Renal cortex interstitium (tissue), 11 donors: ENCODE measurements at regions not wholly inside any gene's neighbourhood (a gene's known extent, or its start where the extent isn't known, plus 50 kb on each side); places are given as distances from the start of the nearest gene placed in this dataset.
"Not testable (repeated sequence)": the region's sequence is repeated elsewhere in the genome, so short reads cannot be mapped to it uniquely, and the experiment has no call there.

Experiments
- DNase-seq, 11 donors: peaks; one replicate each; pipeline ENCODE4 v3.0.0-alpha.2; 2013; ENCODE audit warnings: low read depth in 9 of 11, low spot score in 4 of 11; ENCODE audit errors: extremely low read depth in 1 of 11

DNA sequence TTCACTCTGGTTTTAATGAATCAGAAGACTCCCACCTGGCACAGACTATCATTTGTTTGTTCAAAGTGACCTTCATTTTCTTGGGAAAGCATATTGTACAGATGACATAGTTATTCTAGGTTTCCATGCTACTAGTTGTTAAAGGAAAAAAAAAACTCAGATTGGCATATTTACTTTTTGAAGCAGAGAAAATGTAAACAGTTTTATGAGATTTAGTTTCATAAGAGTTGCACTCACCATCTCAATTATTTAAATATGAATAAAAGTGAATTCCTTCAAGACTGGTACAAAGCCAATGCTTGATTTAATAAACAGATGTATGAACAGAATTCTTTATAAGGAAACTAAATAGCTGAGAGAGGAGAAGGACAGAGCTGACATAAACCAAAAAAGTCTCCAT is 280.3 kb upstream of the UGT8 start:
- peak in 1 of 11 donors; percentile 15 for DNase-seq

- no peak for DNase-seq
Measured at GRCh38 chr4:114320126-114320525, 278.5 kb upstream of the UGT8 start.

DNA sequence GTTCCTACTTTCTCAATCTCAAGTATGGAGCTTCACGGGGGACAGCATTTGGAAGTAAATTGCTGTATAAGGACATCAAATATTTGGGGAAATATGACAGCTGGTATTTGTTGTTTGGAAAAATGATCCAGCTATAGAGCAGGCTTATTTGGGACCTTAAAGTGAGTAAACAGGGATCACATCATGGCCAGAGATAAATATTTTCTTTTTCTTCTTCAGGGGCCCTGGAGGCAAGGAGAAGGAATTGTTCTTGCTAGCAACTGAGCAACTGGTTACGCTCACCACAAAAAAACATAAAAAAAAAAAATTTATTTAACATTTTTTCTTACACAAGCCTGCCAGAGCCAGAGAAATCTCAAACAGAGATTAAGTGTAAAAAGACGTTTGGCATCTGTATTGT is 277.2 kb upstream of the UGT8 start:
- DNase-seq: no peak

DNA sequence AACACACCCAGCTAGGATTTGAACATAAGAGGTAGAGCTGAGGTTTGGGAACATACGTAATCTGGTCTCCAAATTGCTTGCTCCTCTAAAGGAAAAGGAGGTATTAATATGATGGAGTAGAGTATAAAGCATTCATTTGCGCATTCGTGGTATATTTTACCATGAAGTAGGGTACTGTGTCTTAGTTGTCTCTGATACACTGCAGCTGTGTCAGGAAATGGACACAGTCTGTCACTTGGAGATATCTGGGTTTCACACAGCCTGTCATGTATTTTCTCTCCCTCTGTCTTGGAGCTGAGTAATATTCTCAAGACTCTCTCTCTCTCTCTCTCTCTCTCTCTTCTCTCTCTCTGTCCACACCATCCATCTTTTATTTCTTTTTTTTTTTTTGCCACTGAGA is 274.8 kb upstream of the UGT8 start:
- DNase-seq: no peak

GRCh38 chr4:114326358-114326757 is 272.2 kb upstream of the UGT8 start:
- DNase-seq: no peak

DNA sequence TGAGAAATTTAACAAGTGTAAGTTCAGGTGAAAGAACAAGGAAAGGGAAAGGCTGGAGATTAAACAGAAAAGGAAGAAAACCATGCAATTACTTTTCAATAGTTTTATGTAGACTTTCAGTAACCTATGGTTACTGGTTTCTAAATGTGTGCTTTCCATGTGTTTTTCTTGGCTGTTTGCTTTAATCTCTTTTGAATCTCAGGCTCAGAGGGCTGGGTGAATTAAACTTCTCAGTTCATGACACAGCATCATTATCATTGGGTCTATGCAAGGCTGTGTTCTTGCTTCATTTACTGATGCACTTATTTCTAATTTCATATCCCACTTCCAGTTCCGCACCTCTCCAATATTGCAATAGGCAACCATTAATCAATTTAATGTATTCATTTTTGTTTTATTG is 266.5 kb upstream of the UGT8 start:
- no peak for DNase-seq

GRCh38 chr4:114334363-114334762 is 264.2 kb upstream of the UGT8 start:
- not testable (repeated sequence) for DNase-seq

DNA sequence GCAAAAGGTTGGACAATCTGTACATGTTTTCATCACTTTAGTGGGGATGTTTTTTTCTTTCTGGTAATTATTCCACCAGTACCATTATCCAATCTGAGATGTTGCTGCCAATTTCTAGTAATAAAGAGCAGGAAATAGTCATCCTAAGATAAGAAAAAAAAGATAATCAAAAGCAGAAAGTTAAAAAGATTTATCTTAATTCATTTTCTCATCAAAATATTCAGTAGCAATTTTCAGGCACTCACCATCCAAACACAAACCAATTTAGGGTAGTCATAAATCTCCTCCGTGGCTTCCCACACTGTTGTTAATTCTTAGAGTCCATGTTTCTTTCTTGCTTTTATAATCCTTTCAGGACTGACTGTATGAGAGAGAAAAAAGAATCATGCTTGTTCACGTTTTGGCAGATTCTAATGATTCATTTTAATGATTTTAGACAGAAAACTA is 263.7 kb upstream of the UGT8 start:
- no peak for DNase-seq

DNA sequence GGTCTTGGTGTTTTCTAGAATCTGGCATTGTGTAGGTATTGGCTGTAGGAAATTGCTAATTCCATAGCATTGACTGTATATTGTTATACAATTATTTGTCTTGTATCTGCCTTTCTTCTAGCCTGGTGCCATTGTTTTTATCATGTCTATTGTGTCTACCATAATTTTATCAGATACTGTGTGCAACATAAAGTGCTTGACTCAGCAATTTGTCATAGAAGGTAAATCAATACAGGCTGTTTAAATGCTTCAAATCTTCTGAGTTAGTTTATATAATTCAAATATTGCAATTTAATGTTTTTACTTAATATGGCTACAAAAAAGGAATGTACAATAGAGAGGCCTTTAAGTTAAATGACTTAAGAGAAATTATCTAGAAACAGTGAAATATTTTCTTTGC is 263.3 kb upstream of the UGT8 start:
- no peak for DNase-seq

DNA sequence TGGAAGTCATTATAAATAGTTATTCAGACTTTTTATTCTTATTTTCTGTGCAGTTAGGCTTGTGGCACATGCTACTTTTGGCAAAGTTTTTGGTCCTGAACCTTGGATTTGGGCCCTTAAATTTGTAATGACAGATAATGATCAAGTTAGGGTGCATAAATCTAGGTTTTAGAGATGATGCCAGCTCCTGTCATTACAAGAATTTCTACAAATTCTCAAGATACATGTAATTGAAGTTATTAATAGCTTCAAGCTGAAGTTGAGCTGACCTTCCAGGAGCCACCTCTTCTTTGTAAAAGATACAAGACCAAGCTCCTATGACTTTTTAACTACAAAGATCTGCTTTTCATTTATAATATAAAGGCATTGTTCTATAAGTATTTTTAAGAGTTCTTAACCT is 255.6 kb upstream of the UGT8 start:
- no peak for DNase-seq

DNA sequence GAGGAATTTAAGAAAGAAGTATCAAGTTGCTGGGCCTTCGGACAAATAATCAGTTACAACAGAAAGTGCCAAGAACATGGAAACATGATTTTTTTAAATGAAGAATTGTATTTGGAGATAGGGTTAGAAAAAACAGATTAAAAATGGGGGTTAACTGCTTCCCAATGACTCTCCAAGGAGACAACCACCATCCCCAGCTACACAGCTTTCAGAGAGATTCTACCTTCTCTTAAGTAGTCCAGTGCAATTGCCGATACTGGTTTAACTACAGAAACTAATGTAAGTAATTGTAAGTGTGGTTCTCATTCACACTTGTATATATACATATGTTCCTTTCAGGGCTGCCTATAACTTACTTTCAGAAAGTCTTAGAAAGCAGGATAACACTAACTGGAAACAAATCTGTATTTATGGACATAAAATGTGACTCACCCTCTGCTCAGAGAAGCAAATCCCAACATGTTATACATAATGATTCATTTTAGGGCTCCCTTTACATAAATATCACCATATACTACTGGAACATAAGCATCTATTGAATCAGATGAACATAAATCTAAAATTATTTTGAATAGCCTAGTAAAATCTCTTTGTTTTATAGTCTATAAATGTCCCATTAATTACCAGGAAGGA is 248.9 kb upstream of the UGT8 start:
- no peak for DNase-seq

- DNase-seq: no peak
Measured at GRCh38 chr4:114358901-114359300, 239.7 kb upstream of the UGT8 start.

GRCh38 chr4:114361249-114361648 is 237.4 kb upstream of the UGT8 start:
- DNase-seq: no peak

GRCh38 chr4:114364857-114365256 is 233.8 kb upstream of the UGT8 start:
- DNase-seq: no peak

GRCh38 chr4:114365591-114365990 is 233.0 kb upstream of the UGT8 start:
- DNase-seq: no peak

DNA sequence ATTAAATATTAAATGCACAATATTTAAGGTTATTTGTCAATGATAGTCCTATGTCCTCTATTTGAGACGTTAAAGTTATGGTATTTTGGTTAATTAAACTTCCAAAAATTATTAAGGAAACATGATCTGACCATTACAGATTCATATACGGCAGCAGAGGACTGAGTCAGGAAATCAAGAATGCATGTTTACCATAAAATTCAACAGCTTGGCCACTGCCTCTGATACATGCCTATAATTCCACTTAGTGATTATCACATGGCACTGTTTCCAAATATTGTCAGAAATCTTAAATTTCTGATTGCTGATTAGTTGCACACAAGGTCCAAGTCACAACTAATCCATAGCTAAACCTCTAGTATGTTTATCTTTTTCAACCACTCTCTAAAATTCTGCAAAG is 232.2 kb upstream of the UGT8 start:
- DNase-seq: no peak

DNA sequence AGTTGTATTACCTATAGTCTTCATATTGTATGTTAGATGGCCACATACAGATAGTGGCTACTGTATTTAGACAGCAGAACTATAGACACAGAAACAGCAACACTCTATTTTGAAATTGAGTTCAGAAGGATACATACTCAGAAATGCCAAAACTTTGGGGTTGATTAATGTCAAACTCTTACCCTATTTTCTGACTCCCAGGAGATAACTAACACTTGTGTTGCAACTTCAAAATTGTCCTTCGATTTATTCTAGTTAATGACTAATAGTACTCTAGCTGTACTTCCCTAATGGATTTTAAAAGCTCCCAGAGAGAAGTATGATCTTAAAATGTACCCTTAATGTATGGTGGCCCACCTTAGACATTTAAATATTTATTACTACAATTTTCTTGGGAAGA is 229.9 kb upstream of the UGT8 start:
- no peak for DNase-seq

DNA sequence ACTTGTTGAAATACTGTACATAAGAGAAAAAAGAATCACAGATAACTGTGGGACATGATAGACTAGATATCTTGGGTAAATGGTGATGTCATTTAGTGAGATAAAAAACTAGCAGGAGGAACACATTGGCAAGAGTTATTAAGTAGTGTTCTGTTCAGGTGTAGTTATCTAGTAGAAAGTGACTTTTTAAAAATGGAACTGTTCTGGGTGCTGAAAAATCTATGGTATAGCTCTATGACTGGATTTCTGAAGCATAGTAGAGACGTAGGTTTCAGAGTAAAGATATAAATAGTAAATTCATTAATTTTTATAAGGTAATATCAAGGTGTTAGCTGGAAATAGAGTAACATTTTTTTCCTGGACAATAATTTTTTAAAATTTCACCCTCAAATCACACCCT is 225.1 kb upstream of the UGT8 start:
- no peak for DNase-seq

GRCh38 chr4:114378305-114378903 is 220.2 kb upstream of the UGT8 start:
- DNase-seq: no peak

DNA sequence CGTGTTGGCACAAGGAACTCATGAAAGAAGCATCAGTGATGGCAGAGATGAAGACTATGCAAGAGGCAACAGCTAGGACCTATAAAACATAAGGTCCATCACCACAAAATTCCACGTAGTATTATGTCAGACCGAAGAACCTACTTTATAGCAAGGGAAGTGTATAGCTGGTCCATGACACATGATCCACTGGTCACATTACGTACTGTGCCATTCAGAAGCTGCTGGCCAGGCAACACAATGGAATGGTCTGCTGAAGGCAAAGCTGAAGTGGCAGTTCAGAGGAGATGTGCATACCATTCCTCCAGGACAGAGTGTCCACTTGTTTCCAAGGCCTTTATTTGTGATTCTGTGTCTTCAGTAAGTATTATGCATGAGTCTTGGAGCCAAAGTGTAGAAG is 215.5 kb upstream of the UGT8 start:
- no peak for DNase-seq

DNA sequence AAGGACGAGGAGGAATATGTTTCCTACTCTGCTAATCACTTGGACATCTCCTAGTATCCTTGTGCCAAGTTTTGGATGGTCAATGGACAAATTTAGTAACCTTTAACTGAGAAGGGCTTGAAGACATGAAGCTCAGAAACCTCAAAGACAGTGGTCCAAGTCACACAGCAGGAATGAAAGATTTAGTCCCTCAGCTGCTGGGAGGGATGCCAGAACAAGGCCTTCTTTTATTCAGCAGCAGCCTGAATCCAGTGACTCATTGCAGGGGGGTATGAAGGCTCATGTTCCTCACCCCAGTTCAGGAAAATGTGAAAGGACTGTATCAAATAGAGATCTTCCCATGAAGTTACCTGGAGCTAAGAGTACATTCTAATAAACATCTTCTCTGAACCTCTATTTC is 214.9 kb upstream of the UGT8 start:
- no peak for DNase-seq
